Activated CD4-positive, alpha-beta T cell treated with anti-CD3 and anti-CD28 coated beads for 1 hour (primary cell): ENCODE measurements at regions not wholly inside any gene's neighbourhood (a gene's known extent, or its start where the extent isn't known, plus 50 kb on each side); places are given as distances from the start of the nearest gene placed in this dataset.
A peak's percentile ranks its signal among the peaks of the same experiment; 100 is the strongest.

Experiments
- DNase-seq: peaks from one replicate; pipeline ENCODE4 v3.0.0-alpha.2; 2020

DNA sequence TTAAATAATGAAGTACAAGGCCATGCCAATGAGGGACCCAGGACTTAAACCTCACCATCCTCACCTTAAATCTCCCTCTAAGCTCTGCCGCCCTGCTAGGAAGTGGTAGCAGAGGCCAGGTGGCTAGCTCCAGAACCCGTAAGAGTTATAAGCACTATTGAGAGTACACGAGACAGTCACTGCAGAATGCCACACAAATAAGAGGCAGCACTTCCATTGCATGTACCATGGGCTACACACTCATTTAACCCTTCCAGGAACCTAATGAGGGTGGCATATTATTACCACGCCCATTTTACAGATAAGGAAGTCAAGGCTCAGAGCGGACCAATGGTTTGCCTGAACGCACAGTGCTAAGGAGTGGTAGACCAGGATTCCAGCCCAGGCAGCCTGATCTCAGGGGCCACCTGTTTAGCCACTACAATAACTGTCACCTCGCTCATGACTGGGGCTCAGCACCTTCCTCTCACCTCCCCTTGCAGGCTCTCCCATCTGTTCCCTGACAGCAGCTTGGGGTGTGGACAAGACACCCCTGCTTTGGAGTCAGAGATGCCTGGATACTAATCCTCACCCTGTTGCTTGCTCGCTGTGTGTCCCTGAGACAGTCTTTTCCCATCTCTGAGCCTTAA, 54.8 kb upstream of the ID3 start:
- DNase-seq, result no peak

DNA sequence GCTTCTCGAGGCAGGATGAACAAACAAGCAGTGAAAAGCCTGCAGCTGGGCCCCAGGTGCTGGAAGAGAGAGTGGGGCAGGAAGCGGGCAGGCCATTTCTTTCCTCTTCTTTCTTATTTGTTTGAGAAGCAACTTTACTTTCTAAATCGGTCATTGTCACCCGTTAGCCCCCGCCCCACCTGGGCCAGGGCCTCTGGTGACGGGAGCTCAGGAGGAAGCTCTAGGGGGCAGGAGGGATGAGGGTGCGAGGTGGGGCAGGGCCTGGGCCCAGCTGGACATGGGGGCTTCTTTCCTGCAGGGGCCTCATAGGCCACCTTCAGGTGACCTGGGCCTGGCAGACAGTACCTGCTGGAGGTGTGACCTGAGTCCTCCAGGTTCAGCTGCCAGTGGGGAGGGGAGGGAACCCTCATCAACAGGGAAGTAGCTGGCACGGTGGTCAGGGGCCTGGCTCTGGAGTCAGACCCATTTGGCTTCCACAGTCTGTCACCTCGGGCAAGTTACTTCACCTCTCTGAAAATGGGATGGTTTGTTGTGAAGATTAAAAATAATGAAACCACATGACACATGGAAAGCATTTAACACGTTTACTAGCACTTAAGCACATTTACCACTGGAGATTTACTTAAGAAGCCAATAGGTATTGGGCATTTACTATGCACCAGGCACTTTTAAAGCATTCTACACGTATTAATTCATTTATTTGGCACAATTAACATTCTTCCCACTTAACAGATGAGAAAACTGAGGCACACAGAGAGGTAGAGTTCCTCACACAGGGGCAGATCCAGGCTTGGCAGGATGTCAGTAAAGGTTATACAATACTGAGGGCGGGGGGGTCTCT, 54.1 kb upstream of the ID3 start:
- DNase-seq, result peak; percentile 28

GRCh38 chr1:23611601-23612327, 52.5 kb upstream of the ID3 start:
- no peak for DNase-seq

DNA sequence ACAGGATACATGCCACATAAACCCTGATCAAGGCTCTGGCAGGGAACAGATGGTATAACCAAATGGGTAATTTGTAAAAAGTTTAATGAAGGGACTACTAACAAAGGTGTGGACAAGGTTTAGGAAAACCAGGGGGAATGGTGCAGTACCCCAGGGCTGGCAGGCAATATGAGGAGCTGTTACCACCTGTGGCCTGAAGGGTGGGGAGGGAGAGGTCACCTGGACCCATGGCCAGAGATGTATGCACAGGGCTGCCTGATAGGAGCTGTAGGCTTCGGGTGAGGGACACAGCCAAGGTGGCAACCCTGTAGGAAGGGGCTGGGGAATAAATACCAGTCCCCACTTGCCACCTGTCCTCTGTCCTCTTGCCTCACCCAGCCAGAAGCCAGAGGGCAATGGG, 51.4 kb upstream of the ID3 start:
- DNase-seq, result no peak

DNA sequence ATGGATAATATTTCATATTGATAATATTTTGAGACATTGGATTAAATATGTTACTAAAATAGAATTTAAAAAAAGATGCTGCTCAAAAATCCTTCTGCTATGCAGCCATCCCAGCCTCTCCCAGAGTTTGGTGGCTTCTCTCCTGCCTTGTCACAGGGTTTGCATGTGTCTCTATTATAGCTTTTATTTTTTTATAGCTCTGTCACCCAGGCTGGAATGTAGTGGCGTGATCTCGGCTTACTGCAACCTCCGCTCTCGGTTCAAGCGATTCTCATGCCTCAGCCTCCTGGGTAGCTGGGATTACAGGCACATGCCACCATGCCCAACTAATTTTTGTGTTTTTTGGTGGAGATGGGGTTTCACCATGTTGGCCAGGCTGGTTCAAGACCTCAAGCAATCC, 50.7 kb upstream of the ID3 start:
- no peak for DNase-seq
